HL-60 (cell line): ENCODE measurements at regions not wholly inside any gene's neighbourhood (a gene's known extent, or its start where the extent isn't known, plus 50 kb on each side); places are given as distances from the start of the nearest gene placed in this dataset.

Experiments
- DNase-seq, 2 experiments: peaks; one replicate each; pipeline ENCODE4 v3.0.0-alpha.2; 2010 to 2020; ENCODE audit warnings: low read depth in 1 of 2, low spot score in 1 of 2
- H3K27ac ChIP-seq: fragments of 250-450 bp; sonication (Bioruptor Pico); replicated peaks from 2 replicates; pipeline ENCODE4 v1.5.1; 2020; ENCODE audit warnings: mild to moderate bottlenecking, moderate library complexity
- H3K27me3 ChIP-seq: fragments of 250-450 bp; sonication (Bioruptor Pico); 2 replicates; pipeline ENCODE4 v1.5.1; 2021; ENCODE audit warnings: mild to moderate bottlenecking, moderate library complexity; ENCODE audit not compliant: insufficient read depth, poor library complexity, severe bottlenecking
- H3K4me3 ChIP-seq: replicated peaks from 2 replicates; pipeline ENCODE4 v1.5.1; 2011; ENCODE audit warnings: mild to moderate bottlenecking, control low read depth, low read length; ENCODE audit not compliant: insufficient read depth
- CTCF ChIP-seq: IDR thresholded peaks from one replicate; pipeline ENCODE4 v1.5.1; 2011; ENCODE audit warnings: low read length, control low read depth, inconsistent platforms; ENCODE audit not compliant: insufficient read depth
- GABPA ChIP-seq: IDR thresholded peaks from 2 replicates; pipeline ENCODE4 v1.6.1; 2012; ENCODE audit warnings: low read depth
- POLR2AphosphoS5 ChIP-seq: IDR thresholded peaks from 2 replicates; pipeline ENCODE4 v1.6.1; 2012; ENCODE audit warnings: low read depth
- REST ChIP-seq: IDR thresholded peaks from 2 replicates; pipeline ENCODE4 v1.6.1; 2012; ENCODE audit warnings: low read depth; ENCODE audit not compliant: insufficient replicate concordance
- SPI1 ChIP-seq: IDR thresholded peaks from 2 replicates; pipeline ENCODE4 v1.6.1; 2012; ENCODE audit warnings: low read depth, mild to moderate bottlenecking, borderline replicate concordance

- Histone ChIP-seq H3K4me3 (no peak overlapping the region), H3K27me3 (no peaks in the 10 kb centered on the region), H3K27ac (no peak overlapping the region)
- no peak for TF ChIP-seq CTCF
- TF ChIP-seq POLR2AphosphoS5 = no peak
- no peak for TF ChIP-seq SPI1
- TF ChIP-seq GABPA = no peak
- no peak for TF ChIP-seq REST
- DNase-seq = no peak
Measured at GRCh38 chr18:73614812-73615211, 532.8 kb downstream of the FBXO15 start.

- no peak for TF ChIP-seq SPI1
- no peak for TF ChIP-seq CTCF
- TF ChIP-seq GABPA = no peak
- no peak for TF ChIP-seq POLR2AphosphoS5
- TF ChIP-seq REST = no peak
- H3K4me3 ChIP-seq = no peak overlapping the region
- no peak for DNase-seq
- H3K27me3 ChIP-seq = no peaks in the 10 kb centered on the region
- H3K27ac ChIP-seq = no peak overlapping the region
Measured at GRCh38 chr18:73613706-73614340, 533.8 kb downstream of the FBXO15 start.

GRCh38 chr18:73597832-73598615, 549.6 kb downstream of the FBXO15 start:
- H3K4me3 ChIP-seq = no peak overlapping the region
- no peak for TF ChIP-seq SPI1
- TF ChIP-seq GABPA = no peak
- no peak for TF ChIP-seq CTCF
- no peak for TF ChIP-seq REST
- TF ChIP-seq POLR2AphosphoS5 = no peak
- DNase-seq = no peak

More at GRCh38 chr18:73597832-73598615, 549.6 kb downstream of the FBXO15 start:
- no peak overlapping the region for H3K27ac ChIP-seq
- H3K27me3 ChIP-seq = no peaks in the 10 kb centered on the region
